Hematopoietic multipotent progenitor cell treated with erythropoietin and hydrocortisone succinate and interleukin-3 and kit ligand, for 6 days (in vitro differentiated cells): ENCODE measurements at regions not wholly inside any gene's neighbourhood (a gene's known extent, or its start where the extent isn't known, plus 50 kb on each side); places are given as distances from the start of the nearest gene placed in this dataset.

Experiments
- DNase-seq: peaks from one replicate; pipeline ENCODE4 v3.0.0-alpha.2; 2015

DNA sequence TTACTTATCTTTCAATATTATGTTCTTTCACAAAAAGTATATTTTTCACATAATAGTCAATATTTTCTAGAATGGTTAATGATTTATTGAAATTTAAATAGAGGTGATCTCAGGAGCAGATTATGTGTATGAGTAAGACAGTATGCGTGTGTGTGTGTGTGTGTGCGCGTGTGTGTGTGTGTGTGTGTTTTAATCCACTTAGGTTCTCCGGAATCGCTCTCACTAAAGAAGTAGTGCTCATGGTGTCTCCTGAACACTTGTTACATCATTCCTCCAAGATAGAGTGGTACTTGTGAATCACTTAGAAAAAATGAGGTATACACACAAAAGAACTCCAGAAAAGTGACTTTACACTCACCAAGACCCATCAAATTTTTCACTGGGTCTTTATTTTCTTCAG lies 91.0 kb upstream of the KCNH7 start:
- no peak for DNase-seq

DNA sequence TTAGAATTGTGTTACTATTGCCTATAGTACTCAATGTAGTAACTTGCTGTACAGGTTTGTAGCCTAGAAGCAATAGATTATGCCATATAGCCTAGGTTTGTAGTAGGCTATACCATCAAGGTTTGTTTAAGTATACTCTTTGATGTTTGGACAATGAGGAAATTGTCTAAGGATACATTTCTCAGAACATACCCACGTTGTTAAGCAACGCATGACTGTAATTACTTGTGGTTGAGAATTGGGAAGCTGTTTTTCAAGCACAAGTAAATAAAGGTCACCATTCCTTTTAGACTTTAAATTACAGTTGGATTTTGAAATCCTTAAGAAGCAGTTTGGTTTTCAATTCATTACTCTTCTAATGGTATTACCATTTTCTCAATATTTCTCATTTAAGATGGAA lies 89.8 kb upstream of the KCNH7 start:
- peak; percentile 38 for DNase-seq

DNA sequence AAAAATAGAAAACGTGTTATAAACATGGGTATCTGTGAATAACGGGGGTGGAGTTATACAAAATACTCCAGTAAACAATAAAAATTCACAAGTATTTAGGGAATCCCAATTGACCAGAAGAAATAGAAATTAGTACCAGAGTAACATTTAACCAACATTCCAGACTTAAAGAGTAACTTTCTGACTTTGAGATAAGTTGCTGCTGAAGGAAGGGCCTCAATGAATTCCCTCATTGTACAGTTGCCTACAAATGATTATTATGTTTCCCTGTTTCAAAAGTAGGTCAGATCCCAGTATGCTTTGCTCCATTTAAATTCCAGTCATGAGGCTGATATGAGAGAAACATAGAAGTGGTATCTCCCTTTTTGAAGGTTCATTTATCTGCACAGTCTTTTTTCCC lies 88.3 kb upstream of the KCNH7 start:
- no peak for DNase-seq

DNA sequence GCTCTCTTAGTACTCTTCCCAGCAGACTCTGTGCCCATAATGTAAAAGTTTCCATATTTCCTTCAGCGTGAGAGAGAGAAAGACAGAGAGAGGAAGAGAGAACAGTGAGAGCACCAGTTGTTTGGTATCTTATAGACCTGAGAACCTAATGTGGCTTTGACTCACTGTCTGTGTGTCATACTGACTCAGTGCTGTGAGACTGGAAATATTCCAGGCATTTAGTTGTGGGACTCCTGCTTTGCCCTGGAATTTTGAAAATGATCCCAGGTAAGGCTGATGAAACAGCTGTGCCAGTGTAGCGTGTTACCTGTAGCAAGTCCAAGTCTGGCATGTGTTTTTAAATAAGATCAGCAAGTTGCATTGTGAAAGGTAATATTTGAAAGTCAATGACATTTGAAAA lies 87.9 kb upstream of the KCNH7 start:
- DNase-seq, result no peak

DNA sequence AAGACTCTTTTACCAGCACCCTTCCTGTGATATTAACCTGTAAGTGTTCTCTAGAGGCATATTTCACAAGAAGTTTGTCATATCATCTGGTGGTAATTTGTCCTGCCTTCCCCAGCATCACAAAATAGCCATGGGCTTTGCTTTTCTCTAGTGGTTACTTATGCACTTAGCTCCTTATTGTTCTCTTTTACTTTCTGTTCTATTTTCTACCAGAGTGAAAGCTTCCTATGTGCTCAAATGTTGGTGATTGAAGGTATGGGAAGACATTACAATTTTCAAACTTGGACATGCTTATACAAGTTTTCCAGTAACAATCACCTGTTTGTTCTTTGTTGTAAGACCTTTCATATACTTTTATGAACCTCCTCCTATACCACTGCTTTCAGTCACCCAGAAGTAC lies 87.0 kb upstream of the KCNH7 start:
- DNase-seq, result no peak

DNA sequence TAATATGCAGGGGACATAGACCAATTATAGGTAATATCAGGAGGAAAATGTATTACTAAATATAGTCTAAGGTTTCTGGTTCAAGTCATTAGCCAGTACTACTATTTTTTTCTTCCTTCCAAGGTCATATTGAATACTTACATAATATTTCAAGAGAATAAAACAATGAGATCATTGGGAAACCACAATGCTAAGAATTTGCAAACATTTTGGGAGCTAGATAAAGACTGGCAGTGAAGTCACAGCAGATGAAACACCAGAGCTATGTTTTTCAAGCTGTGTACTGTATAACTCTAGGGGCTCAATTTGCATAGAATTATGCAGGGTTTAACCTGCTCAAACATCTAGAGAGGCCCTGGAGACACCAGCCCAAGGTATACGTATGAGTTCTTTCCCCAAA lies 80.5 kb upstream of the KCNH7 start:
- DNase-seq, result no peak

DNA sequence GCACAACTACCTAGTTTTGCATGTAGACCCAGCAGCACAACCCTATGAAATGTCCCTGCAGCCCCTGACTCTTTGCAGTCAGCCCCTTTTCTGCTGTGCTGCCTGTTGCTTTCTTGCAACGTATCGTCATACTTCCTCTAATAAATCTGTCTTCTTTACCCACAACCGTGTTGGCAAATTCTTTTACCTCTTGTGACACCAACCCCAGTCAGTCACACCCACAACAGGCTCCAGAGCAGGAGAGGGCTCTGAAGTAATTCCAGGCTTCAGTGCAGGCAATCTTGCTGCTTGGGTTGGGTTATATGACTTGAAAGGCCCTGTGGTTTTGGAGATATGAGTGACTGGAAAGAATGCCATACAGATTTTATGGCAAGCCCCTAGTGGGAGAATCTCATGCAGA lies 79.1 kb upstream of the KCNH7 start:
- DNase-seq, result peak; percentile 22

DNA sequence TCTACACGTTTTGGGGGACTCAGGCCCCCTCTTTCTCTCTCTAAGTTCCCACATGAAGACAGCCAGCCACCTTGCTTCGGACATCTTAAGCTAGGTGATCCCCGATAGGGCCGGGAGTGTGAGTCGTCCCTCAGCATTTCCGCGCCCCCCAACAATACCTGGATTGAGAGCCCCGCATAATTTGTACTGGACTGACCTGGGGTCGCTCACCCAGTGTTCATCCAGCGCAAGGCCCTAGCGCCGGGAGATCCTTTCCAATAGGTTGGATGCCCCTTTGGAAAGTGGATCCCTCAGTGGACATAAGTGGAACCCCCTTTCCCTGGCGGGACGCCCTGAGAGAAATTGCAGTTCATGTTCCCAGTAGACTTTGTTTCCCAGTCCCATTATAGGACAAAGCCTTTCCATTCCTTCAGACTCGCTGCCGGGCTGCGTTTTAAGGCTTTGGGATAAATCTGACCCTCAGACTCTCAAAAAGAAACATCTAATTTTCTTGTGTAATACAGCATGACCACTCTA lies 77.8 kb upstream of the KCNH7 start:
- no peak for DNase-seq

DNA sequence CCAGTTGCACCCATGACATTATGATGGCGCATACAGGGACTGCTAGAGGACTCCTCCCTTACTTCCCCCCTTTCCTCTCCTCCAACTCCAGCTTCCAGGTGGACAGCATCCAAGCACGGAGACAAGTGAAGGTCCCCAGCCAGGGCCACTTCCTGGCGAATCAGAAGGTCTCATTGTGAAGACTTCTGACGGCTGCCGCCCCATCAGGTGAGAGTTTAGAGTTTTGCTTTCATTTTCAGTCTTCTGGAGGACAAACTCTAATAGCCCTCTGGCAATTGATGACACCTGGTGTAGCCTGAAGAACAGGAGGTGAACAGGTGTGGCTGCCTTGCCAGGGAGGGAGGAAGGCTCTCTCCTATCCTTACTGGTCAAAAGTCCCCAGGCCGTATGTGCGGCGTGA lies 77.3 kb upstream of the KCNH7 start:
- DNase-seq, result no peak

DNA sequence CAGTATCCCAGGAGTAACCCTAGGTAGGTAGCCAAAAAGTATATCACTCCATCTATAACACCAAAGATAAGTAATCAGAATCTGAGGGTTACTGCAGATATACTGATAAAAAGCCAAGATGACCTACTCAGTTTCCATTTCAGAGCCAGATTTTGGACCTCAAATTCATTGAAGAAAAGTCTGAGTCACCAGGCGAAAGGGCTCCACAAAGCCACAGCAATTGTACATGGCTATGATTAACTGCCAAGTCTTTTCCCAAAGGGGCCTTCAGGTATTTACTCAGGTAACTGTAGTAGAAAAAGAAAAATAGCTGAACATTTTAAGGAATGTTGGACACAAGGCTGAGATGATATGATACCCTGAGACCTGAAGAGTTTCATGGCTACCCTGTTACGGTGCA lies 75.6 kb upstream of the KCNH7 start:
- DNase-seq, result no peak

DNA sequence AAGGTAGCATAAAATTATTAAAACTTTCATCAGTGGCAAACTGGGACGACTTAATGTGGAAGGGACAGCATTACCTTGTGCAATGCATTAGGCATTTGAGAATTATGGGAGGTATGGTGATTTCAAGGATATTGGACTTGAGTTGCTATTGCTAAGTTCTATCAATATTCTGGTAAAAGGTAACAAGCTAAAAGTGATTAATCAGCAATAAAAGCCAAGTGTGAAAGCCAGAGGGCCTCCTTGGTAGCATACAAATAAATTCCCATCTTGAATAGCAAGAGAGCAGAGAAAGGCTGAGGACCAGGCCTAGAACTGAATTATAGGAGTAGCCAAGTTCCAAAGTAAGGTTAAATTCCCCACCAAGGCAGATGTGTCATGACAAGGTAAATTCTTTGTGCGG lies 74.2 kb upstream of the KCNH7 start:
- DNase-seq, result no peak

DNA sequence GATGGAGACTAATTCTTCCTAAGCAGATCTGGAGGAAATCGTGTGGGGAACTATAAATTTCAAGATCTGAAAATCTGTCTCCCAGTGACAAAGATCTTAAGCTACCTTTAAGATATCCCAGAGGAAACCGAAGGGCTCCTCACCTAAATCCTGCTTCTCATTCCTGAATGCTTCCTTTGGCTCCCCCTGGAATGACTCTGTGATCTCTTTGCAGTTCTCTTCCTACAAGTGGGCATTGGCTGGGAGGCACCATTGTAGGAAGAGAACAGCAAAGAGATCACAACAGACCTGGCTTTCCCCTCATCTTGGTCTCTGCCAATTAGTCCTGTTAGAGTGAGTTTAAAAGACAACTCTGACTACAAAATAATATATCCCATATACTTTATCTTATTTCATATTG lies 70.0 kb upstream of the KCNH7 start:
- DNase-seq, result no peak

DNA sequence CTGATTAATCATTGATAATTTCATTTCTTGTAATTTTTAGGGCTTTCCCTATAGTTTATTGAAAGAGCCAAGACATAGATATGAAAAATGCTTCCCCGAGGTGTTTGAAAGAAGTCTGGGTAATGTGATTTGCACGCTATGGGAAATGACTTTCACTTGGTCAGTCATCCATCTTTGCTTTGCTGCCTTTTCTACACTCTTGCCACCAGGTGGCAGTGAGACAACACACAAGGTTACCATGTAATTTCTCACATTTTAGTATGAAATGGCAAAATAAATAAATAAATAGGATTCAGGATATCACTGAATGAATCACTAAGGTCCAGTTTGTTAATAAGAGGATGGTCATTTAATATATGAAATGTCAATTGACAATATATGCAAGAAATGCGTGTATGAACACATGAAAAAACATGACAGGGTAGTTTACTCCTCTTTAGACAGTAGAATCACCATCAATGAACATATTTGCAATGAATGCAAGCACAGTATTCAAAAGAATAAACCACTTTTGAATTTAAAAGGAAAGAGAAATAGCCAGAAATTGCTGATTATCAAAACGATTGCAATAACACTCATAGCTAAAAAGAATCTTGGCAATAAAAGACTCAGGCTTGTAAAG lies 52.2 kb upstream of the KCNH7 start:
- DNase-seq, result peak; percentile 78

DNA sequence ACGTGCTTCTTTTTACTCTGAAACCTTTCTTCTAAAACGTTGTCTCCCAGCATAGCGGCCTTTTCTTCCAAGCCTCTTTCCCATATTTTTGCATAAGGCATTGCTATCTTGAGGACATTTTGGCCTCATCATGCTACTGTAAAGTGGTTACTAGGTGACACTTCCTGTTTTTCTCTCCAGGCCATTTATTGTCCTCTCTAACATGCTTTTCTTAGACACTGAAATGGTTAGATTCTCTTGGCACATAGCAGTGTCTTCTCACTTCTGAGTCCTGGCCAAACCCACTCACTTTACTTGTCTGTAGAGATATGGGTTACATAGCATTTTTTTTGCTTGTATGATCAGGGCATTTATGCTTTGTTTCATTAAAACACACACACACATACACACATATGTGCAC lies 50.1 kb upstream of the KCNH7 start:
- DNase-seq, result peak; percentile 61
